GM23338 (cell line): ENCODE measurements at regions not wholly inside any gene's neighbourhood (a gene's known extent, or its start where the extent isn't known, plus 50 kb on each side); places are given as distances from the start of the nearest gene placed in this dataset.

Experiments
- CTCF ChIP-seq, 2 experiments: fragments of 200-600 bp in 1 of 2; sonication (generic) in 1 of 2; conservative IDR thresholded peaks; 2 replicates each; pipeline versions ENCODE4 v1.5.1 to v1.6.1; 2016 to 2017; ENCODE audit warnings: antibody characterized with exemption in 2 of 2, low read depth in 2 of 2, mild to moderate bottlenecking in 2 of 2, moderate library complexity in 1 of 2
- EZH2 ChIP-seq: fragments of 200-600 bp; sonication (generic); IDR thresholded peaks from one replicate; pipeline ENCODE4 v1.8.0; 2017; ENCODE audit warnings: antibody characterized with exemption, mild to moderate bottlenecking, low read depth; ENCODE audit not compliant: unreplicated experiment
- EZH2phosphoT487 ChIP-seq: fragments of 200-600 bp; sonication (generic); IDR thresholded peaks from one replicate; pipeline ENCODE4 v1.8.1; 2018; ENCODE audit warnings: antibody characterized with exemption; ENCODE audit not compliant: unreplicated experiment
- POLR2AphosphoS5 ChIP-seq: IDR thresholded peaks from 2 replicates; pipeline ENCODE4 v1.6.1; 2016; ENCODE audit warnings: antibody characterized with exemption, low read depth
- ZNF331 ChIP-seq: fragments of 250-450 bp; sonication (Bioruptor Pico); IDR thresholded peaks from 2 replicates; pipeline ENCODE4 v1.5.0; 2020; ENCODE audit warnings: low read depth, mild to moderate bottlenecking, moderate library complexity
- TF ChIP-seq, protein P1 (sequence below): IDR thresholded peaks from one replicate; pipeline ENCODE4 v1.6.1; 2018; ENCODE audit warnings: antibody characterized with exemption; ENCODE audit not compliant: unreplicated experiment

GRCh38 chr1:162944974-162945674 lies 84.1 kb upstream of the CCDC190 start:
- TF ChIP-seq, protein P1, sequence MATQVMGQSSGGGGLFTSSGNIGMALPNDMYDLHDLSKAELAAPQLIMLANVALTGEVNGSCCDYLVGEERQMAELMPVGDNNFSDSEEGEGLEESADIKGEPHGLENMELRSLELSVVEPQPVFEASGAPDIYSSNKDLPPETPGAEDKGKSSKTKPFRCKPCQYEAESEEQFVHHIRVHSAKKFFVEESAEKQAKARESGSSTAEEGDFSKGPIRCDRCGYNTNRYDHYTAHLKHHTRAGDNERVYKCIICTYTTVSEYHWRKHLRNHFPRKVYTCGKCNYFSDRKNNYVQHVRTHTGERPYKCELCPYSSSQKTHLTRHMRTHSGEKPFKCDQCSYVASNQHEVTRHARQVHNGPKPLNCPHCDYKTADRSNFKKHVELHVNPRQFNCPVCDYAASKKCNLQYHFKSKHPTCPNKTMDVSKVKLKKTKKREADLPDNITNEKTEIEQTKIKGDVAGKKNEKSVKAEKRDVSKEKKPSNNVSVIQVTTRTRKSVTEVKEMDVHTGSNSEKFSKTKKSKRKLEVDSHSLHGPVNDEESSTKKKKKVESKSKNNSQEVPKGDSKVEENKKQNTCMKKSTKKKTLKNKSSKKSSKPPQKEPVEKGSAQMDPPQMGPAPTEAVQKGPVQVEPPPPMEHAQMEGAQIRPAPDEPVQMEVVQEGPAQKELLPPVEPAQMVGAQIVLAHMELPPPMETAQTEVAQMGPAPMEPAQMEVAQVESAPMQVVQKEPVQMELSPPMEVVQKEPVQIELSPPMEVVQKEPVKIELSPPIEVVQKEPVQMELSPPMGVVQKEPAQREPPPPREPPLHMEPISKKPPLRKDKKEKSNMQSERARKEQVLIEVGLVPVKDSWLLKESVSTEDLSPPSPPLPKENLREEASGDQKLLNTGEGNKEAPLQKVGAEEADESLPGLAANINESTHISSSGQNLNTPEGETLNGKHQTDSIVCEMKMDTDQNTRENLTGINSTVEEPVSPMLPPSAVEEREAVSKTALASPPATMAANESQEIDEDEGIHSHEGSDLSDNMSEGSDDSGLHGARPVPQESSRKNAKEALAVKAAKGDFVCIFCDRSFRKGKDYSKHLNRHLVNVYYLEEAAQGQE, result no peak
- TF ChIP-seq CTCF (conservative IDR thresholded peaks at IDR 0.05; ENCODE audit: low read depth in 2 of 2) (no peak), EZH2 (no peak), ZNF331 (CRISPR knock-in tag) (no peak), POLR2AphosphoS5 (no peak), EZH2phosphoT487 (no peak)
